22Rv1 (cell line): ENCODE measurements at regions not wholly inside any gene's neighbourhood (a gene's known extent, or its start where the extent isn't known, plus 50 kb on each side); places are given as distances from the start of the nearest gene placed in this dataset.

Experiments used
- H3K27ac ChIP-seq: fragments of 450-650 bp; 2 replicates; pipeline ENCODE4 v1.5.1; 2017
- ZFX ChIP-seq: fragments of 450-650 bp; IDR thresholded peaks from 2 replicates; pipeline ENCODE4 v1.6.1; 2017; ENCODE audit warnings: antibody characterized with exemption, borderline replicate concordance
- TF ChIP-seq, protein P1 (sequence below): fragments of 450-650 bp; IDR thresholded peaks from 2 replicates; pipeline ENCODE4 v1.5.1; 2017; ENCODE audit warnings: mild to moderate bottlenecking

DNA sequence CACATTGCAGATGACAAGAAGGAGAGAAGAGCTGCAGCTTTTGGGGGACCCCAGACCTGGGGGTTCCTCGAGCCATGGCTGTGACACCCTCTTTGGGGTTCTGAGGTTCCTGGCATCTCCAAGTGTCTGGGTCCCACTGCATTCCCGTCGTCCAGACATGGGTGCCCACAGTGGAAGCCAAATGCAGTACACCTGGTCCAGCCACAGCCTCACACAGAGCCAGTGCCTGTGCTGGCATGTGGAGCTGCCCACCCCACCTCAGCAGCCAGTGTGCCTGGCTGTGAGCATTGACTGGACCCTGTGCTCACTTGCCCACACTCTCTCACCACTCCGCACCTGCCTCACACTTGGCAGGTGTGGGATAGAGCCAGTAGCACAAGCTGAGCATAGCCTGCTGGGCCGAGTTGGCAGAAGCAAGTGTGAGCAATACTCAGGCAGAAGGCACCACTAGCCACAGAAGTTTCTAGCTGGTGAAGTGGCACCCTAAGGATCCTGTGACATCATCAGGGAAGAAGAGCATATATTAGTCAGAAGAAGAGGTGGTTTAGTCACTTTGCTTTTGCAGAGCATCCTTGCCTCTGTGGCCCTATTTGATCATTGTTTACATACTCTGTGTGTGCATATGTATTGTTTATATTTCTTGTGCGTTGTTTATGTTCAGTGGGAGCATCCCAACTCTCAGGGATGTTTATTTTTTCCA is 65.0 kb upstream of the MAGEB2 start:
- TF ChIP-seq, protein P1, sequence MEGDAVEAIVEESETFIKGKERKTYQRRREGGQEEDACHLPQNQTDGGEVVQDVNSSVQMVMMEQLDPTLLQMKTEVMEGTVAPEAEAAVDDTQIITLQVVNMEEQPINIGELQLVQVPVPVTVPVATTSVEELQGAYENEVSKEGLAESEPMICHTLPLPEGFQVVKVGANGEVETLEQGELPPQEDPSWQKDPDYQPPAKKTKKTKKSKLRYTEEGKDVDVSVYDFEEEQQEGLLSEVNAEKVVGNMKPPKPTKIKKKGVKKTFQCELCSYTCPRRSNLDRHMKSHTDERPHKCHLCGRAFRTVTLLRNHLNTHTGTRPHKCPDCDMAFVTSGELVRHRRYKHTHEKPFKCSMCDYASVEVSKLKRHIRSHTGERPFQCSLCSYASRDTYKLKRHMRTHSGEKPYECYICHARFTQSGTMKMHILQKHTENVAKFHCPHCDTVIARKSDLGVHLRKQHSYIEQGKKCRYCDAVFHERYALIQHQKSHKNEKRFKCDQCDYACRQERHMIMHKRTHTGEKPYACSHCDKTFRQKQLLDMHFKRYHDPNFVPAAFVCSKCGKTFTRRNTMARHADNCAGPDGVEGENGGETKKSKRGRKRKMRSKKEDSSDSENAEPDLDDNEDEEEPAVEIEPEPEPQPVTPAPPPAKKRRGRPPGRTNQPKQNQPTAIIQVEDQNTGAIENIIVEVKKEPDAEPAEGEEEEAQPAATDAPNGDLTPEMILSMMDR, result no peak
- TF ChIP-seq ZFX, result no peak
- no peak overlapping the region for H3K27ac ChIP-seq

DNA sequence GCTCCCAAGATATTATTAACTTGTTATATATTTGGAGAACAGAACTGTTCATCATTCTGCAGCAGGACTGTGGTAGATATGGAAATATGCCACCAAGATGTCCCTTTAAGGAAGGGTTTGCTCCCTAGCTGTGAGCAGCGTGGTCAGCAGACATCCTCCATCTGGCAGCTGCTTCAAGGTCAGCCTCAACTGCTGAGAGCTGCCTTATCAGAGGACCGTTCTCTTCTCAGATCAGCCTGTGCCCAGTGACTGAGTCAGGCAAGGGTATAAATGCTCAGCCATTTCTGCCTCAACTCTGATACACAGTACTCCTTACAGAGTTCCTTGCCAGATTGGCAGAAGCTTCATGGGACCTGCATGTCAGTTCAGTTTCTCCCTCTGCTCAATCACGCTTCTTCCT is 63.4 kb upstream of the MAGEB2 start:
- TF ChIP-seq ZFX, result no peak
- TF ChIP-seq, protein P1, result no peak
- no peak overlapping the region for H3K27ac ChIP-seq

DNA sequence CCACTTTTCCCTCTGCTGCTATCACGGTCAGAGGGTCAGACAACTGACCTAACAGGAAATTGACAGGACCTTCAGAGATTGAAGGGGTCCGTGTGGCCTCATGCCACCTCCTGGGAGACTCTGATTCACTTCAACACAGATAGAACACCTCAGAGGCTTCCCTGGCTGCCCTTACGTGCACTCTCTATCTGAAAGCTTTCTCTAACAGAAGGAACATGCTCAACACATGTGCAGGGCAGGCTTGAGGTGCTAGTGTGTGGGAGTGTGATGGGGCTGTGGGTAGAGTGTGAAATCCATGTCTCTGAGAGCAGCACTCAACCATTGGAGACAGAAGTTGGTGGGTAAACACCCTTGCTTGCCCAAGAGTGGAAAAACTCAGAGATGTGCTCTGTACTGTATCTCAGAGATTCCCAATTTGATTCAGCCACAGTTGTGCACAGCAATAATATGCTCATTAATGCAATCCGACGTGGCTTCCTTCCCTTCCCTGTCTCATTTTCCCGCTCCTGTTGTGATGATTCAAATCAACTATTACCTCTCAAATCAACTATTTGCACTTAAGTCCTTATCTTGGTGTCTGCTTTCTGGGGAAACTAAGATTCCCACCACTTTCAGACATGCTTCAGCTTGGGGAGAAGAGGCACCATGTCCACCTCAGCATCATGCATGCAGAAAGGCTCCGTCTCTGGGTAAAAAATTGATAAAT is 62.0 kb upstream of the MAGEB2 start:
- no peak for TF ChIP-seq ZFX
- TF ChIP-seq, protein P1, result no peak
- no peak overlapping the region for H3K27ac ChIP-seq

DNA sequence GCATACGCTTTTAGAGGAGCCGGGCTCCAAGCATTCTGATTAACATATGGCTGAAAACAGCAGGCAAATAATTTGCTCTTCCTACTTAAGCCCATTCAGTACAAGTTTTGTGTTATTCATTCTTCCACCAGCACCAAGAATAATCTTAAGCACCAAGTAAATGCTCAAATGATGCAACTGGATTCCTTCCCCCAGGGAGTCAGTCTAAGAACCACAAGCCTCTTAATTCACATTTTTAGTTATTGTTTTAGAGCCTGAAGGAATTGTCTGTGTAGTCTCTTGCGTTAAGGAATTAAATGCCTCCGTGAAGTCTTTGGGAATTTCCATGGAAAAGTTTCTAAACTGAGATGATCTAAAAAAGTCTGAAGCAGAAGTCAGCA is 61.5 kb upstream of the MAGEB2 start:
- no peak for TF ChIP-seq ZFX
- TF ChIP-seq, protein P1, result no peak
- H3K27ac ChIP-seq, result no peak overlapping the region

DNA sequence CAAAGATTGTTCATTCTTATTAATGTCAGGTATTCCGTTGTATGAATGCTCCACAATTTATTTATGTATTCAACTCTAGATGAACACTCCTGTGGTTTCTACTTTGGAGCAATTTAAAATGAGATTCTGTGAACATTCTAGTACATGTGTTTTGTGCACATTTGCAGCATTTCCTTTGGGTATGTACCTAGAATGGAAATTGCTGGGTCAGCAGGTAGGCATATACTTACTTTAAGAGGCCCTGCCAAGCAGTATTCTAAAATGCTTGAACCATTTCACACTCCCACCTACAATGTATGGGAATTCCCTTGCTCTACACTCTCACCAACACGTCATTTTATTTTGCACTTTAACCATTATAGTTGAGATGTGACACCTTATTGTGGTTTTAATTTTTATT is 59.4 kb upstream of the MAGEB2 start:
- TF ChIP-seq, protein P1, result no peak
- no peak for TF ChIP-seq ZFX
- H3K27ac ChIP-seq, result no peak overlapping the region

DNA sequence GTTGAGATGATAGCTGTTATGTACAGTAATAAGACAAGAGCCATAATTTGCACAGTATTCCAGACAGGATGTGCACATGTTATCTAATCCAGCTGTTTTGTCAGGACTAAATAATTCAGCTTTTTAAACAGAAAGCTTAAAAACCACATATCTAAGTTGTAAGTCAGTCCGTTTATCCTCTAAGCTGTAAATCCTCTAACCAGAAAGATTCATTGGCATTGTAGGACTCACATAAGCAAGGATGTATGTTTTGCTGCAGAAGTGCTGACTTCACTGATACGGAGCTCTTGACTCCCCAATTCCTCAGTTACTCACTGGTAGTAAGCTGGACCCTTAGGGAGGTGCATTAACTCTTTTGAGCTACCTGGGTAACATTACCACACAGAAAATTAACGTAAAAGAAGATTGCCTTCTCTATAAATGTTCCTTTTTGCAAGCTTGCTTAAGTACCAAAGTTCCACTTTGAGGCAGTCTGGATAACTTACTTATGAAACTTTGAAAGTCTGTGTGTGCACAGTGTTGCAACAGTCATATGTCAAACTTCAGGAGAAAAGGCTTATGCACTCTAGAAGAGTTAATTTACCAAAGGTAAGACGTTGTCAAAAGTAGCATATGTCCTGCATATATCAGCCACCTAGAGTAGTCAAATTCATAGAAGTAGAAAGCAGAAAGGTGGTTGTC is 58.3 kb upstream of the MAGEB2 start:
- TF ChIP-seq, protein P1, result no peak
- no peak for TF ChIP-seq ZFX
- no peak overlapping the region for H3K27ac ChIP-seq

DNA sequence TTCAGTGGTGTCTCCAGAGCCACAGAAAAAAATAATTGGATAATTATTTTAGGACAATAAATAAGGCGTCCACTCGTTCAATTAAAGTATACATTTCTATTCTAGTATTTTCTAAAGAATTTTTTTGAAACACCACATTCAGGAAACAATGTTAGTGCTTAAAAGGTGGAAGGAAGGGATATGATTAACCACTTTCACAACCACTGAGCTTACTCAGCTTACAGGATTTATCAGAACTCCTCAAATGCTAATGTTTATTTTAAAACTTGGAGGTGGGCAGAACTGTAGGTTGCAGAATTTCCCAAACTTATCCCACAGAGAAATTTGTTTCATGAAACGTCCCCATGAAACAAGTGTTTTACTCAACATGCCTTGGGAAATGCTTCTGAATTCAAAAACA is 54.3 kb upstream of the MAGEB2 start:
- H3K27ac ChIP-seq, result no peak overlapping the region
- TF ChIP-seq ZFX, result no peak
